K562 (cell line): ENCODE measurements at regions not wholly inside any gene's neighbourhood (a gene's known extent, or its start where the extent isn't known, plus 50 kb on each side); places are given as distances from the start of the nearest gene placed in this dataset.

ENCODE experiments used
- ATAC-seq: fragments of 200-7000 bp; cut with Tn5 transposase; 3 replicates; pipeline ENCODE4 v1.9.1; 2020; ENCODE audit warnings: moderate library complexity
- BruUV-seq: library from RNA; stranded (reverse); fragments of 400-500 nt; replicated peaks from 2 replicates; lab custom pipeline; 2021; lab: Mats Ljungman, UMichigan
- CTCF ChIA-PET: fragments of 300-600 bp; formaldehyde crosslinking; extraction: SDS; loops from one replicate; lab custom pipeline; 2021; ENCODE audit warnings: low intra/inter-chr PET ratio; lab: Yijun Ruan, JAX
- POLR2A ChIA-PET: fragments of 300-600, 350-650 bp; sonication (Branson Sonifier 250); formaldehyde crosslinking; extraction: SDS; loops from one replicate; lab custom pipeline; 2021; ENCODE audit warnings: antibody characterized with exemption, inconsistent platforms; lab: Yijun Ruan, JAX
- DNase-seq, 4 experiments: peaks; one replicate each; pipeline versions ENCODE4 v3.0.0 to v3.0.0-alpha.2; 2011 to 2018; ENCODE audit warnings: low spot score in 3 of 4, mixed read lengths in 3 of 4; ENCODE audit errors: extremely low read depth in 1 of 4
- FAIRE-seq: peaks from 2 replicates; lab custom pipeline; 2011; peaks lifted over from hg19 to GRCh38; lab: Jason Lieb, UNC
- H2AFZ ChIP-seq: 2 replicates; pipeline ENCODE4 v1.6.0; 2011; ENCODE audit warnings: low read depth, low read length, control low read depth, inconsistent platforms
- H3K27ac ChIP-seq: fragments of 200-600 bp; 3 replicates; pipeline ENCODE4 v1.8.0; 2011; ENCODE audit warnings: low read depth, mild to moderate bottlenecking, control low read depth, inconsistent platforms, low read length, moderate library complexity, mixed read lengths; ENCODE audit errors: extremely low read depth
- H3K27me3 ChIP-seq, 2 experiments: fragments of 300-600 bp in 1 of 2; 2 replicates in 1 of 2; 3 replicates in 1 of 2; pipeline versions ENCODE4 v1.6.0 to v1.8.0; 2011; ENCODE audit warnings: inconsistent platforms in 2 of 2, low read length in 2 of 2, mild to moderate bottlenecking in 1 of 2, mixed read lengths in 1 of 2, moderate library complexity in 1 of 2; ENCODE audit not compliant: control insufficient read depth in 2 of 2, insufficient read depth in 2 of 2
- H3K36me3 ChIP-seq: fragments of 300-600 bp; 3 replicates; pipeline ENCODE4 v1.8.0; 2011; ENCODE audit warnings: mild to moderate bottlenecking, low read length, inconsistent platforms; ENCODE audit not compliant: control insufficient read depth, insufficient read depth
- H3K4me1 ChIP-seq, 2 experiments: fragments of 200-600 bp in 1 of 2; replicated peaks in 1 of 2; 2 replicates in 1 of 2; 3 replicates in 1 of 2; pipeline versions ENCODE4 v1.5.1 to v1.8.0; 2011; ENCODE audit warnings: inconsistent platforms in 2 of 2, low read length in 2 of 2, mild to moderate bottlenecking in 1 of 2, mixed read lengths in 1 of 2, moderate library complexity in 1 of 2; ENCODE audit not compliant: control insufficient read depth in 2 of 2, insufficient read depth in 2 of 2
- H3K4me2 ChIP-seq: 2 replicates; pipeline ENCODE4 v1.6.1; 2011; ENCODE audit warnings: low read length, control low read depth, inconsistent platforms, mixed read lengths; ENCODE audit not compliant: insufficient read depth
- H3K4me3 ChIP-seq: fragments of 200-600 bp; sonication (generic), shearing (Covaris generic); 2 replicates; pipeline ENCODE4 v1.5.1; 2016; ENCODE audit warnings: control low read depth, inconsistent platforms
- H3K79me2 ChIP-seq: fragments of 200-600 bp; 3 replicates; pipeline ENCODE4 v1.8.0; 2011; ENCODE audit warnings: low read length, inconsistent platforms; ENCODE audit not compliant: control insufficient read depth, insufficient read depth
- H3K9ac ChIP-seq, 2 experiments: 2 replicates each; pipeline versions ENCODE4 v1.6.0 to v1.6.1; 2011; ENCODE audit warnings: low read depth in 2 of 2, low read length in 2 of 2, control low read depth in 1 of 2, inconsistent platforms in 1 of 2, mild to moderate bottlenecking in 1 of 2, mixed read lengths in 1 of 2; ENCODE audit not compliant: insufficient read depth in 1 of 2
- H3K9me1 ChIP-seq: one replicate; pipeline ENCODE4 v1.6.0; 2011; ENCODE audit warnings: inconsistent platforms, mild to moderate bottlenecking, low read length, moderate library complexity; ENCODE audit not compliant: control insufficient read depth, insufficient read depth
- H3K9me3 ChIP-seq: replicated peaks from 2 replicates; pipeline ENCODE4 v1.5.1; 2011; ENCODE audit warnings: low read depth, low read length, inconsistent platforms; ENCODE audit not compliant: control insufficient read depth, insufficient read depth
- H4K20me1 ChIP-seq: replicated peaks from 2 replicates; pipeline ENCODE4 v1.6.1; 2011; ENCODE audit warnings: low read length, inconsistent platforms, mixed read lengths; ENCODE audit not compliant: control insufficient read depth, insufficient read depth
- CBX5 ChIP-seq: IDR thresholded peaks from 2 replicates; pipeline ENCODE4 v1.6.1; 2014; ENCODE audit warnings: low read depth, borderline replicate concordance
- CREB3 ChIP-seq: fragments of 450-650 bp; conservative IDR thresholded peaks from 2 replicates; pipeline ENCODE4 v1.6.1; 2016; ENCODE audit warnings: missing genetic modification characterization, low read depth, mild to moderate bottlenecking, missing compliant biosample characterization, moderate library complexity
- ETV6 ChIP-seq, 3 experiments: fragments of 150-350 bp in 1 of 3; sonication (generic) in 1 of 3; formaldehyde crosslinking in 1 of 3; IDR thresholded peaks; 2 replicates each; pipeline versions ENCODE4 v1.6.1 to v1.8.0; 2014 to 2022; ENCODE audit warnings: borderline replicate concordance in 2 of 3, low read depth in 2 of 3, antibody characterized with exemption in 1 of 3, low read length in 1 of 3, mild to moderate bottlenecking in 1 of 3, missing genetic modification reagents in 1 of 3
- HDAC6 ChIP-seq: IDR thresholded peaks from 2 replicates; pipeline ENCODE4 v1.6.1; 2012; ENCODE audit warnings: low read depth, mild to moderate bottlenecking, control low read depth, inconsistent platforms, low read length, moderate library complexity
- MEF2A ChIP-seq: IDR thresholded peaks from 2 replicates; pipeline ENCODE4 v1.6.1; 2011; ENCODE audit warnings: low read depth, mild to moderate bottlenecking, low read length, moderate library complexity; ENCODE audit not compliant: control insufficient read depth
- NFIC ChIP-seq: fragments of 450-650 bp; IDR thresholded peaks from 2 replicates; pipeline ENCODE4 v1.6.1; 2017; ENCODE audit warnings: mild to moderate bottlenecking, inconsistent platforms
- NUFIP1 ChIP-seq: fragments of 450-650 bp; IDR thresholded peaks from 2 replicates; pipeline ENCODE4 v1.6.1; 2018; ENCODE audit not compliant: partially characterized antibody
- PTBP1 ChIP-seq: fragments of 200-400 bp; formaldehyde crosslinking; IDR thresholded peaks from 2 replicates; pipeline ENCODE4 v1.6.1; 2017; ENCODE audit warnings: low read depth, low read length
- RBM17 ChIP-seq: fragments of 200-400 bp; formaldehyde crosslinking; IDR thresholded peaks from 2 replicates; pipeline ENCODE4 v1.6.1; 2017; ENCODE audit warnings: low read depth, mild to moderate bottlenecking, low read length, borderline replicate concordance
- ZBTB17 ChIP-seq: fragments of 450-650 bp; formaldehyde crosslinking; IDR thresholded peaks from 2 replicates; pipeline ENCODE4 v1.4.0; 2020; ENCODE audit warnings: mild to moderate bottlenecking
- ZNF124 ChIP-seq: sonication (generic); formaldehyde crosslinking; IDR thresholded peaks from 2 replicates; pipeline ENCODE4 v1.8.1; 2022; ENCODE audit warnings: missing genetic modification reagents
- ZNF239 ChIP-seq: fragments of 250-450 bp; sonication (Bioruptor Pico); IDR thresholded peaks from 2 replicates; pipeline ENCODE4 v1.4.0; 2020; ENCODE audit warnings: mild to moderate bottlenecking
- ZNF551 ChIP-seq: fragments of 250-450 bp; sonication (Bioruptor Pico); IDR thresholded peaks from 2 replicates; pipeline ENCODE4 v1.5.0; 2021; ENCODE audit warnings: mild to moderate bottlenecking, moderate library complexity
- ZNF668 ChIP-seq: fragments of 250-450 bp; sonication (Bioruptor Pico); IDR thresholded peaks from 2 replicates; pipeline ENCODE4 v1.8.0; 2022; ENCODE audit warnings: mild to moderate bottlenecking, inconsistent platforms
- WGBS: fragments of 100-300 bp; shearing (Covaris generic); methylation state at CpG from one replicate; pipeline ENCODE4 v1.1.6; 2016; ENCODE audit warnings: low coverage, mixed read lengths; ENCODE audit not compliant: insufficient coverage; ENCODE audit errors: missing lambda C conversion rate; 5-methylcytosine and 5-hydroxymethylcytosine counted together
- in situ Hi-C: fragments of 300-500 bp; cut with MboI; formaldehyde crosslinking; loops from 4 replicates; pipeline ENCODE4 v1.15.0; 2018; ENCODE audit warnings: inconsistent platforms, mixed read lengths
- intact Hi-C: fragments of 100-400 bp; cut with micrococcal nuclease; formaldehyde crosslinking; loops from 2 replicates; pipeline ENCODE4 v1.14.2; 2022
- TF ChIP-seq, protein P1 (sequence below): sonication (generic); formaldehyde crosslinking; IDR thresholded peaks from 2 replicates; pipeline ENCODE4 v1.8.0; 2022; ENCODE audit warnings: mild to moderate bottlenecking, missing genetic modification reagents

DNA sequence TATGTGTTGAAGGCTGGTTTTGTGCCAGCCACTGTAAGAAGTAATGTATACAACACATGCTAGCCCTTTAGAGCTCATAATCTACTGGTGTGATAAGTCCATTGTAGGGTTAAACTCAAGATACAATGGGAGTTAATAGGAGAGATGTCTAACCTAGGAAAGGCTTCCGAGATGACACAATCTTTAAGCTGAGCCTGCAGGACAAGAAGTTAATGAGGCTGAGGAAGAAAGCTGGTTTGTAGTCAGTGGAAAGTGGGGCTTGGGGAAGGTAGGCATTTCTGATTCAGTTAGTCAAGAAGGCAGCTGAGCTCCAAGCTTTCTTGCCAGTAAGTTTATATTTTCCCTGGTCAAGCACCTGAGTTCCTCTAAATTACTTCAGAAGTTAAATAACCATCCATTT lies 83.0 kb upstream of the TGFBR2 start:
- no peak for FAIRE-seq
- ATAC-seq: no peak
- CTCF ChIA-PET: no interaction called here
- Histone ChIP-seq H3K9me1 (no peaks in the 10 kb centered on the region), H3K4me2 (no peak overlapping the region), H4K20me1 (no peaks in the 10 kb centered on the region), H2AFZ (no peak overlapping the region), H3K27me3 (no peaks in the 10 kb centered on the region), H3K4me1 (no peaks in the 10 kb centered on the region), H3K9me3 (no peaks in the 10 kb centered on the region), H3K9ac (no peak overlapping the region), H3K79me2 (no peaks in the 10 kb centered on the region), H3K4me3 (no peak overlapping the region), H3K36me3 (no peaks in the 10 kb centered on the region), H3K27ac (no peak overlapping the region)
- BruUV-seq: no TSS peak
- TF ChIP-seq, protein P1, sequence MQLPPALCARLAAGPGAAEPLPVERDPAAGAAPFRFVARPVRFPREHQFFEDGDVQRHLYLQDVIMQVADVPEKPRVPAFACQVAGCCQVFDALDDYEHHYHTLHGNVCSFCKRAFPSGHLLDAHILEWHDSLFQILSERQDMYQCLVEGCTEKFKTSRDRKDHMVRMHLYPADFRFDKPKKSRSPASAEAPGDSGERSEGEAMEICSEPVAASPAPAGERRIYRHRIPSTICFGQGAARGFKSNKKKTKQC (CRISPR knock-in tag): no peak
- no peak for TF ChIP-seq NUFIP1
- no peak for TF ChIP-seq ZNF124 (CRISPR knock-in tag)
- TF ChIP-seq ZNF668 (CRISPR knock-in tag): no peak
- intact Hi-C loops (no loop called here), in situ Hi-C loops (no loop called here)
- no peak for DNase-seq
- POLR2A ChIA-PET: interaction anchor here (0.7 kb wide), 1 partner anchor 424 kb away, joined by 3 read pairs; no protein-coding TSS in a partner anchor
- WGBS: 0% methylated on average over 1 of the region's 1 CpG

GRCh38 chr3:30524357-30525040 lies 81.9 kb upstream of the TGFBR2 start:
- ChIA-PET POLR2A (no interaction called here), CTCF (no interaction called here)
- no peaks in the 10 kb centered on the region for H4K20me1 ChIP-seq
- no peaks in the 10 kb centered on the region for H3K4me1 ChIP-seq
- in situ Hi-C loops: no loop called here
- H3K36me3 ChIP-seq: no peaks in the 10 kb centered on the region
- 0% methylated on average over 4 of the region's 4 CpGs for WGBS
- no peak for ATAC-seq
- H3K27ac ChIP-seq: no peak overlapping the region
- no peak overlapping the region for H3K4me2 ChIP-seq
- no TSS peak for BruUV-seq
- no peaks in the 10 kb centered on the region for H3K9me1 ChIP-seq
- no peaks in the 10 kb centered on the region for H3K79me2 ChIP-seq
- H2AFZ ChIP-seq: no peak overlapping the region
- DNase-seq: no peak
- intact Hi-C loops: no loop called here
- no peak overlapping the region for H3K9ac ChIP-seq
- no peak for FAIRE-seq
- no peaks in the 10 kb centered on the region for H3K9me3 ChIP-seq
- no peaks in the 10 kb centered on the region for H3K27me3 ChIP-seq
- H3K4me3 ChIP-seq: no peak overlapping the region
- no peak for TF ChIP-seq ZBTB17 (CRISPR knock-in tag)
- TF ChIP-seq NFIC: no peak
- no peak for TF ChIP-seq HDAC6
- TF ChIP-seq ZNF551 (CRISPR knock-in tag): no peak
- TF ChIP-seq MEF2A: no peak
- no peak for TF ChIP-seq CBX5
- no peak for TF ChIP-seq ZNF239 (CRISPR knock-in tag)
- no peak for TF ChIP-seq ETV6 (IDR thresholded peaks at IDR 0.05; ENCODE audit: borderline replicate concordance in 1 of 2, low read depth in 2 of 2, low read length in 1 of 2)
- TF ChIP-seq ETV6 (CRISPR knock-in tag; IDR thresholded peaks at IDR 0.05; ENCODE audit: borderline replicate concordance): no peak
- TF ChIP-seq RBM17: no peak
- TF ChIP-seq CREB3 (tag): no peak
- no peak for TF ChIP-seq PTBP1
